ENCODE measurements at regions not wholly inside any gene's neighbourhood (a gene's known extent, or its start where the extent isn't known, plus 50 kb on each side); places are given as distances from the start of the nearest gene placed in this dataset.

GRCh38 chr1:204797401-204797800 lies 73.3 kb upstream of the NFASC start:
- H3K4me3 ChIP-seq (ENCODE audit: insufficient read depth, low read depth, low read length): no peak overlapping the region
- no peaks in the 10 kb centered on the region for H3K36me3 ChIP-seq (ENCODE audit: control insufficient read depth, insufficient read depth, low read length)
- WGBS, 2 experiments: 92 to 93% methylated on average over 2 of the region's 2 CpGs
- H3K27ac ChIP-seq (ENCODE audit: insufficient read depth, low read depth, low read length, poor library complexity, severe bottlenecking): no peak overlapping the region
- no peaks in the 10 kb centered on the region for H3K4me1 ChIP-seq (ENCODE audit: control insufficient read depth, insufficient read depth, low read length)
- no peaks in the 10 kb centered on the region for H3K9me3 ChIP-seq (ENCODE audit: control insufficient read depth, low read length)
- H3K27me3 ChIP-seq (ENCODE audit: control insufficient read depth, insufficient read depth, low read length, poor library complexity, severe bottlenecking): no peaks in the 10 kb centered on the region

GRCh38 chr1:204799630-204800029 lies 71.0 kb upstream of the NFASC start:
- H3K4me3 ChIP-seq (ENCODE audit: insufficient read depth, low read depth, low read length): no peak overlapping the region
- no peaks in the 10 kb centered on the region for H3K9me3 ChIP-seq (ENCODE audit: control insufficient read depth, low read length)
- H3K36me3 ChIP-seq (ENCODE audit: control insufficient read depth, insufficient read depth, low read length): no peaks in the 10 kb centered on the region
- no peak overlapping the region for H3K27ac ChIP-seq (ENCODE audit: insufficient read depth, low read depth, low read length, poor library complexity, severe bottlenecking)
- no peaks in the 10 kb centered on the region for H3K4me1 ChIP-seq (ENCODE audit: control insufficient read depth, insufficient read depth, low read length)
- no peaks in the 10 kb centered on the region for H3K27me3 ChIP-seq (ENCODE audit: control insufficient read depth, insufficient read depth, low read length, poor library complexity, severe bottlenecking)
- WGBS, 2 experiments: 94 to 95% methylated on average over 2 of the region's 2 CpGs

GRCh38 chr1:204801211-204801610 lies 69.5 kb upstream of the NFASC start:
- no peaks in the 10 kb centered on the region for H3K9me3 ChIP-seq (ENCODE audit: control insufficient read depth, low read length)
- H3K27ac ChIP-seq (ENCODE audit: insufficient read depth, low read depth, low read length, poor library complexity, severe bottlenecking): no peak overlapping the region
- H3K4me1 ChIP-seq (ENCODE audit: control insufficient read depth, insufficient read depth, low read length): no peaks in the 10 kb centered on the region
- H3K27me3 ChIP-seq (ENCODE audit: control insufficient read depth, insufficient read depth, low read length, poor library complexity, severe bottlenecking): no peaks in the 10 kb centered on the region
- H3K36me3 ChIP-seq (ENCODE audit: control insufficient read depth, insufficient read depth, low read length): no peaks in the 10 kb centered on the region
- WGBS, 2 experiments: 38 to 47% methylated on average over 1 of the region's 1 CpG
- H3K4me3 ChIP-seq (ENCODE audit: insufficient read depth, low read depth, low read length): no peak overlapping the region

- Histone ChIP-seq H3K36me3 (ENCODE audit: control insufficient read depth, insufficient read depth, low read length) (no peaks in the 10 kb centered on the region), H3K4me3 (ENCODE audit: insufficient read depth, low read depth, low read length) (no peak overlapping the region), H3K27me3 (ENCODE audit: control insufficient read depth, insufficient read depth, low read length, poor library complexity, severe bottlenecking) (no peaks in the 10 kb centered on the region), H3K4me1 (ENCODE audit: control insufficient read depth, insufficient read depth, low read length) (no peaks in the 10 kb centered on the region), H3K9me3 (ENCODE audit: control insufficient read depth, low read length) (no peaks in the 10 kb centered on the region), H3K27ac (ENCODE audit: insufficient read depth, low read depth, low read length, poor library complexity, severe bottlenecking) (no peak overlapping the region)
- WGBS, 2 experiments: 92 to 93% methylated on average over 8 to 9 of the region's 9 CpGs
Observed at GRCh38 chr1:204802401-204803175, 68.1 kb upstream of the NFASC start.

GRCh38 chr1:204803607-204804006 lies 67.1 kb upstream of the NFASC start:
- H3K27me3 ChIP-seq (ENCODE audit: control insufficient read depth, insufficient read depth, low read length, poor library complexity, severe bottlenecking): no peaks in the 10 kb centered on the region
- 73 to 79% methylated on average over 3 of the region's 3 CpGs for WGBS, 2 experiments
- no peak overlapping the region for H3K27ac ChIP-seq (ENCODE audit: insufficient read depth, low read depth, low read length, poor library complexity, severe bottlenecking)
- no peaks in the 10 kb centered on the region for H3K9me3 ChIP-seq (ENCODE audit: control insufficient read depth, low read length)
- H3K4me3 ChIP-seq (ENCODE audit: insufficient read depth, low read depth, low read length): no peak overlapping the region
- no peaks in the 10 kb centered on the region for H3K36me3 ChIP-seq (ENCODE audit: control insufficient read depth, insufficient read depth, low read length)
- no peaks in the 10 kb centered on the region for H3K4me1 ChIP-seq (ENCODE audit: control insufficient read depth, insufficient read depth, low read length)

- Histone ChIP-seq H3K4me1 (ENCODE audit: control insufficient read depth, insufficient read depth, low read length) (no peaks in the 10 kb centered on the region), H3K4me3 (ENCODE audit: insufficient read depth, low read depth, low read length) (peak overlapping the region; percentile 41), H3K27ac (ENCODE audit: insufficient read depth, low read depth, low read length, poor library complexity, severe bottlenecking) (no peak overlapping the region), H3K27me3 (ENCODE audit: control insufficient read depth, insufficient read depth, low read length, poor library complexity, severe bottlenecking) (no peaks in the 10 kb centered on the region), H3K36me3 (ENCODE audit: control insufficient read depth, insufficient read depth, low read length) (no peaks in the 10 kb centered on the region), H3K9me3 (ENCODE audit: control insufficient read depth, low read length) (no peaks in the 10 kb centered on the region)
- 5% methylated on average over 23 of the region's 23 CpGs for WGBS, 2 experiments
Observed at GRCh38 chr1:204806943-204807687, 63.5 kb upstream of the NFASC start.

- WGBS, 2 experiments: 95 to 100% methylated on average over 1 of the region's 1 CpG
- no peak overlapping the region for H3K4me3 ChIP-seq (ENCODE audit: insufficient read depth, low read depth, low read length)
- no peaks in the 10 kb centered on the region for H3K9me3 ChIP-seq (ENCODE audit: control insufficient read depth, low read length)
- H3K4me1 ChIP-seq (ENCODE audit: control insufficient read depth, insufficient read depth, low read length): no peaks in the 10 kb centered on the region
- no peaks in the 10 kb centered on the region for H3K27me3 ChIP-seq (ENCODE audit: control insufficient read depth, insufficient read depth, low read length, poor library complexity, severe bottlenecking)
- no peak overlapping the region for H3K27ac ChIP-seq (ENCODE audit: insufficient read depth, low read depth, low read length, poor library complexity, severe bottlenecking)
- H3K36me3 ChIP-seq (ENCODE audit: control insufficient read depth, insufficient read depth, low read length): no peaks in the 10 kb centered on the region
Observed at GRCh38 chr1:204809488-204809887, 61.2 kb upstream of the NFASC start.

GRCh38 chr1:204812842-204813241 lies 57.8 kb upstream of the NFASC start:
- WGBS, 2 experiments: 80 to 94% methylated on average over 1 of the region's 1 CpG
- no peaks in the 10 kb centered on the region for H3K27me3 ChIP-seq (ENCODE audit: control insufficient read depth, insufficient read depth, low read length, poor library complexity, severe bottlenecking)
- no peaks in the 10 kb centered on the region for H3K36me3 ChIP-seq (ENCODE audit: control insufficient read depth, insufficient read depth, low read length)
- no peak overlapping the region for H3K4me3 ChIP-seq (ENCODE audit: insufficient read depth, low read depth, low read length)
- no peaks in the 10 kb centered on the region for H3K4me1 ChIP-seq (ENCODE audit: control insufficient read depth, insufficient read depth, low read length)
- no peak overlapping the region for H3K27ac ChIP-seq (ENCODE audit: insufficient read depth, low read depth, low read length, poor library complexity, severe bottlenecking)
- no peaks in the 10 kb centered on the region for H3K9me3 ChIP-seq (ENCODE audit: control insufficient read depth, low read length)

GRCh38 chr1:204813522-204813921 lies 57.1 kb upstream of the NFASC start:
- Histone ChIP-seq H3K36me3 (ENCODE audit: control insufficient read depth, insufficient read depth, low read length) (no peaks in the 10 kb centered on the region), H3K4me3 (ENCODE audit: insufficient read depth, low read depth, low read length) (no peak overlapping the region), H3K4me1 (ENCODE audit: control insufficient read depth, insufficient read depth, low read length) (no peaks in the 10 kb centered on the region), H3K27ac (ENCODE audit: insufficient read depth, low read depth, low read length, poor library complexity, severe bottlenecking) (no peak overlapping the region), H3K27me3 (ENCODE audit: control insufficient read depth, insufficient read depth, low read length, poor library complexity, severe bottlenecking) (no peaks in the 10 kb centered on the region), H3K9me3 (ENCODE audit: control insufficient read depth, low read length) (no peaks in the 10 kb centered on the region)
- WGBS, 2 experiments: 94 to 95% methylated on average over 2 of the region's 2 CpGs

GRCh38 chr1:204814166-204814884 lies 56.3 kb upstream of the NFASC start:
- Histone ChIP-seq H3K27ac (ENCODE audit: insufficient read depth, low read depth, low read length, poor library complexity, severe bottlenecking) (no peak overlapping the region), H3K4me3 (ENCODE audit: insufficient read depth, low read depth, low read length) (no peak overlapping the region), H3K27me3 (ENCODE audit: control insufficient read depth, insufficient read depth, low read length, poor library complexity, severe bottlenecking) (no peaks in the 10 kb centered on the region), H3K36me3 (ENCODE audit: control insufficient read depth, insufficient read depth, low read length) (no peaks in the 10 kb centered on the region), H3K9me3 (ENCODE audit: control insufficient read depth, low read length) (no peaks in the 10 kb centered on the region), H3K4me1 (ENCODE audit: control insufficient read depth, insufficient read depth, low read length) (no peaks in the 10 kb centered on the region)
- WGBS, 2 experiments: 91 to 95% methylated on average over 6 to 7 of the region's 7 CpGs

Data from ectodermal cell (in vitro differentiated cells).